Caco-2 (cell line): ENCODE measurements at regions not wholly inside any gene's neighbourhood (a gene's known extent, or its start where the extent isn't known, plus 50 kb on each side); places are given as distances from the start of the nearest gene placed in this dataset.

Source experiments
- BruUV-seq: library from RNA; stranded (reverse); fragments of 400-500 nt; replicated peaks from 2 replicates; lab custom pipeline; 2021; lab: Mats Ljungman, UMichigan
- CTCF ChIA-PET: fragments of 300-600 bp; sonication (Branson Sonifier 250); formaldehyde crosslinking; loops from one replicate; lab custom pipeline; 2022; ENCODE audit warnings: antibody characterized with exemption; lab: Charles Lee
- POLR2A ChIA-PET: fragments of 300-600 bp; sonication (Branson Sonifier 250); formaldehyde crosslinking; loops from one replicate; lab custom pipeline; 2022; ENCODE audit warnings: antibody characterized with exemption; lab: Charles Lee
- DNase-seq, 2 experiments: peaks; one replicate each; pipeline versions ENCODE4 v3.0.0 to v3.0.0-alpha.2; 2020 to 2022
- H3K27me3 ChIP-seq: replicated peaks from 2 replicates; pipeline ENCODE4 v1.6.0; 2011; ENCODE audit warnings: low read length; ENCODE audit not compliant: control insufficient read depth, insufficient read depth
- H3K36me3 ChIP-seq: 2 replicates; pipeline ENCODE4 v1.5.1; 2011; ENCODE audit warnings: low read length; ENCODE audit not compliant: control insufficient read depth, insufficient read depth
- H3K4me1 ChIP-seq: fragments of 250-450 bp; sonication (Bioruptor Pico); 2 replicates; pipeline ENCODE4 v1.5.1; 2020; ENCODE audit warnings: mild to moderate bottlenecking
- H3K4me3 ChIP-seq: 2 replicates; pipeline ENCODE4 v1.5.1; 2011; ENCODE audit warnings: low read depth, mild to moderate bottlenecking, control low read depth, low read length
- H3K9me3 ChIP-seq: fragments of 250-450 bp; sonication (Bioruptor Pico); 2 replicates; pipeline ENCODE4 v1.5.1; 2020; ENCODE audit warnings: mild to moderate bottlenecking, moderate library complexity
- H3K27ac Mint-ChIP-seq: one replicate; pipeline ENCODE4 v1.8.0; 2022; ENCODE audit warnings: mixed read lengths; ENCODE audit not compliant: unreplicated experiment
- H3K27me3 Mint-ChIP-seq: one replicate; pipeline ENCODE4 v1.8.0; 2022; ENCODE audit warnings: mixed read lengths; ENCODE audit not compliant: insufficient read depth, unreplicated experiment
- H3K36me3 Mint-ChIP-seq: one replicate; pipeline ENCODE4 v1.8.0; 2022; ENCODE audit warnings: mild to moderate bottlenecking, mixed read lengths; ENCODE audit not compliant: insufficient read depth, unreplicated experiment
- H3K4me1 Mint-ChIP-seq: one replicate; pipeline ENCODE4 v1.8.0; 2022; ENCODE audit warnings: low read depth, mixed read lengths; ENCODE audit not compliant: unreplicated experiment
- H3K4me3 Mint-ChIP-seq: one replicate; pipeline ENCODE4 v1.8.0; 2022; ENCODE audit warnings: mild to moderate bottlenecking, moderate library complexity, mixed read lengths; ENCODE audit not compliant: unreplicated experiment
- H3K9me3 Mint-ChIP-seq: one replicate; pipeline ENCODE4 v1.8.0; 2022; ENCODE audit warnings: mixed read lengths; ENCODE audit not compliant: unreplicated experiment
- intact Hi-C: fragments of 100-400 bp; cut with micrococcal nuclease; formaldehyde crosslinking; loops from one replicate; pipeline ENCODE4 v1.10.0; 2022; ENCODE audit not compliant: unreplicated experiment
- TF ChIP-seq, protein P1 (sequence below), 2 experiments: fragments of 200-600 bp in 1 of 2; IDR thresholded peaks; 1 replicate in 1 of 2; 2 replicates in 1 of 2; pipeline versions ENCODE4 v1.5.1 to v1.8.0; 2011 to 2022; ENCODE audit warnings: antibody characterized with exemption in 1 of 2, control low read depth in 1 of 2, inconsistent platforms in 1 of 2, low read depth in 1 of 2, low read length in 1 of 2, mild to moderate bottlenecking in 1 of 2, moderate library complexity in 1 of 2; ENCODE audit not compliant: insufficient read depth in 1 of 2, severe bottlenecking in 1 of 2, unreplicated experiment in 1 of 2

DNA sequence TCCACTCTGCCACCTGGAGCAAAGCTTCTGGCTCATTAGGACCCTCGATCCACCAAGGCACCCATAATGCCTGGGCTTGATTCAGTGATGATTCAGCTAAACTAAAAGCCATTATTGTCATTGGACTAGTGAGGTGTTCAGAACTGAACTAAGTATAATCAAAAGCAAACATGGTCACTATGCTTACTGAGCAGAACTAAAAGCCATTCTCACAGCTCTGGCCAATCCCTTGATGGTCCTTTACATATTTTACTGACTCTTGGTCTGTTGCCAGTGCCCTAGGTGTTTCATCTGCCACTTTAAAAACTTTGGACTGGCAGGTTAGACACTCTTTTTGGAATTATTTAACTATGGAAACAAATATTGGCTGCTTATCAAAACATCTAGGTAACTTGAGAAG is 703.5 kb downstream of the FAT4 start:
- ChIA-PET CTCF (no interaction called here), POLR2A (no interaction called here)
- Histone ChIP-seq H3K27me3 (no peaks in the 10 kb centered on the region), H3K36me3 (no peaks in the 10 kb centered on the region), H3K9me3 (no peaks in the 10 kb centered on the region), H3K4me3 (no peak overlapping the region), H3K4me1 (no peaks in the 10 kb centered on the region)
- H3K27ac Mint-ChIP-seq = no peak overlapping the region
- H3K9me3 Mint-ChIP-seq = no peaks in the 10 kb centered on the region
- H3K27me3 Mint-ChIP-seq = no peaks in the 10 kb centered on the region
- no peaks in the 10 kb centered on the region for H3K36me3 Mint-ChIP-seq
- no peak for DNase-seq
- H3K4me3 Mint-ChIP-seq = no peak overlapping the region
- BruUV-seq = no TSS peak
- H3K4me1 Mint-ChIP-seq = no peaks in the 10 kb centered on the region
- intact Hi-C loops = no loop called here
- TF ChIP-seq, protein P1, sequence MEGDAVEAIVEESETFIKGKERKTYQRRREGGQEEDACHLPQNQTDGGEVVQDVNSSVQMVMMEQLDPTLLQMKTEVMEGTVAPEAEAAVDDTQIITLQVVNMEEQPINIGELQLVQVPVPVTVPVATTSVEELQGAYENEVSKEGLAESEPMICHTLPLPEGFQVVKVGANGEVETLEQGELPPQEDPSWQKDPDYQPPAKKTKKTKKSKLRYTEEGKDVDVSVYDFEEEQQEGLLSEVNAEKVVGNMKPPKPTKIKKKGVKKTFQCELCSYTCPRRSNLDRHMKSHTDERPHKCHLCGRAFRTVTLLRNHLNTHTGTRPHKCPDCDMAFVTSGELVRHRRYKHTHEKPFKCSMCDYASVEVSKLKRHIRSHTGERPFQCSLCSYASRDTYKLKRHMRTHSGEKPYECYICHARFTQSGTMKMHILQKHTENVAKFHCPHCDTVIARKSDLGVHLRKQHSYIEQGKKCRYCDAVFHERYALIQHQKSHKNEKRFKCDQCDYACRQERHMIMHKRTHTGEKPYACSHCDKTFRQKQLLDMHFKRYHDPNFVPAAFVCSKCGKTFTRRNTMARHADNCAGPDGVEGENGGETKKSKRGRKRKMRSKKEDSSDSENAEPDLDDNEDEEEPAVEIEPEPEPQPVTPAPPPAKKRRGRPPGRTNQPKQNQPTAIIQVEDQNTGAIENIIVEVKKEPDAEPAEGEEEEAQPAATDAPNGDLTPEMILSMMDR (IDR thresholded peaks at IDR 0.05; ENCODE audit: insufficient read depth in 1 of 2, low read depth in 1 of 2, low read length in 1 of 2, severe bottlenecking in 1 of 2, unreplicated experiment in 1 of 2) = no peak

- Mint-ChIP-seq H3K9me3 (no peaks in the 10 kb centered on the region), H3K4me1 (no peaks in the 10 kb centered on the region), H3K27ac (no peak overlapping the region), H3K4me3 (no peak overlapping the region), H3K36me3 (no peaks in the 10 kb centered on the region), H3K27me3 (no peaks in the 10 kb centered on the region)
- no peak for DNase-seq
- no peaks in the 10 kb centered on the region for H3K4me1 ChIP-seq
- no peaks in the 10 kb centered on the region for H3K27me3 ChIP-seq
- POLR2A ChIA-PET = no interaction called here
- no peaks in the 10 kb centered on the region for H3K9me3 ChIP-seq
- no peak overlapping the region for H3K4me3 ChIP-seq
- H3K36me3 ChIP-seq = no peaks in the 10 kb centered on the region
- intact Hi-C loops = no loop called here
- CTCF ChIA-PET = no interaction called here
- TF ChIP-seq, protein P1 (IDR thresholded peaks at IDR 0.05; ENCODE audit: insufficient read depth in 1 of 2, low read depth in 1 of 2, low read length in 1 of 2, severe bottlenecking in 1 of 2, unreplicated experiment in 1 of 2) = no peak
- BruUV-seq = no TSS peak
Measured at GRCh38 chr4:126023896-126024295, 709.1 kb downstream of the FAT4 start.

- no TSS peak for BruUV-seq
- no peaks in the 10 kb centered on the region for H3K4me1 Mint-ChIP-seq
- CTCF ChIA-PET = no interaction called here
- POLR2A ChIA-PET = no interaction called here
- TF ChIP-seq, protein P1 (IDR thresholded peaks at IDR 0.05; ENCODE audit: insufficient read depth in 1 of 2, low read depth in 1 of 2, low read length in 1 of 2, severe bottlenecking in 1 of 2, unreplicated experiment in 1 of 2) = no peak
- no peak overlapping the region for H3K4me3 Mint-ChIP-seq
- intact Hi-C loops = no loop called here
- Histone ChIP-seq H3K4me1 (no peaks in the 10 kb centered on the region), H3K9me3 (no peaks in the 10 kb centered on the region), H3K36me3 (no peaks in the 10 kb centered on the region), H3K4me3 (no peak overlapping the region), H3K27me3 (no peaks in the 10 kb centered on the region)
- H3K36me3 Mint-ChIP-seq = no peaks in the 10 kb centered on the region
- H3K9me3 Mint-ChIP-seq = no peaks in the 10 kb centered on the region
- no peak for DNase-seq
- no peak overlapping the region for H3K27ac Mint-ChIP-seq
- H3K27me3 Mint-ChIP-seq = no peaks in the 10 kb centered on the region
Measured at GRCh38 chr4:126027601-126028000, 712.8 kb downstream of the FAT4 start.
